ENCODE measurements at regions not wholly inside any gene's neighbourhood (a gene's known extent, or its start where the extent isn't known, plus 50 kb on each side); places are given as distances from the start of the nearest gene placed in this dataset.

GRCh38 chr12:28129031-28129430, 61.2 kb upstream of the CCDC91 start:
- TF ChIP-seq CTCF (IDR thresholded peaks at IDR 0.05) (no peak), POLR2A (IDR thresholded peaks at IDR 0.05) (no peak)
